Right lobe of liver (tissue), 4 donors: ENCODE measurements at regions not wholly inside any gene's neighbourhood (a gene's known extent, or its start where the extent isn't known, plus 50 kb on each side); places are given as distances from the start of the nearest gene placed in this dataset.

Source experiments
- CTCF ChIP-seq, 4 donors: fragments of 200-600 bp in 3 of 4; fragments of 450-650 bp in 1 of 4; IDR thresholded peaks; one replicate each; pipeline versions ENCODE4 v1.5.1 to v1.8.0; 2016 to 2022; ENCODE audit warnings: antibody characterized with exemption in 4 of 4, mild to moderate bottlenecking in 2 of 4
- POLR2A ChIP-seq: fragments of 450-650 bp; IDR thresholded peaks from one replicate; pipeline ENCODE4 v1.6.1; 2017; ENCODE audit warnings: antibody characterized with exemption, mild to moderate bottlenecking
- donor health status: DM: no; HTN: no; CAD: no.
- donor health status: DM: no; HTN: no; CAD: no.
- donor health status: DM: no; HTN: yes; CAD: no.

GRCh38 chr5:58207076-58207475 lies 252.8 kb downstream of the PLK2 start:
- TF ChIP-seq CTCF (IDR thresholded peaks at IDR 0.05) (no peak), POLR2A (no peak)
